ENCODE measurements at regions not wholly inside any gene's neighbourhood (a gene's known extent, or its start where the extent isn't known, plus 50 kb on each side); places are given as distances from the start of the nearest gene placed in this dataset.

- no peak for DNase-seq
- no peaks in the 10 kb centered on the region for H3K9me2 ChIP-seq (replicated peaks; ENCODE audit: insufficient read depth, low read length)
- H3K27me3 ChIP-seq (replicated peaks; ENCODE audit: insufficient read depth, low read length), result no peaks in the 10 kb centered on the region
- no peaks in the 10 kb centered on the region for H3K9me3 ChIP-seq (replicated peaks; ENCODE audit: insufficient read depth, low read length)
- no peaks in the 10 kb centered on the region for H3F3A ChIP-seq (ENCODE audit: insufficient read depth, low read length)
- H2AFZ ChIP-seq (ENCODE audit: low read length), result no peak overlapping the region
- H3K79me2 ChIP-seq (ENCODE audit: low read length), result no peaks in the 10 kb centered on the region
- H4K20me1 ChIP-seq (ENCODE audit: insufficient read depth, low read length), result no peaks in the 10 kb centered on the region
- H3K4me1 ChIP-seq (ENCODE audit: low read length), result no peaks in the 10 kb centered on the region
- H3K4me3 ChIP-seq (ENCODE audit: low read length), result no peak overlapping the region
- H3K4me2 ChIP-seq (ENCODE audit: low read depth, low read length), result no peak overlapping the region
- H3K36me3 ChIP-seq (replicated peaks; ENCODE audit: insufficient read depth, low read length), result no peaks in the 10 kb centered on the region
- TF ChIP-seq EZH2phosphoT487 (IDR thresholded peaks at IDR 0.05; ENCODE audit: low read length), result no peak
- TF ChIP-seq EZH2 (optimal IDR thresholded peaks at IDR 0.05; ENCODE audit: low read depth, low read length), result no peak
- TF ChIP-seq CTCF (IDR thresholded peaks at IDR 0.05; ENCODE audit: low read length), result no peak
- H3K9ac ChIP-seq (ENCODE audit: low read length), result no peak overlapping the region
- no peak overlapping the region for H3K27ac ChIP-seq (ENCODE audit: low read length)
Observed at GRCh38 chr16:50953290-50953689, 197.8 kb downstream of the SALL1 start.

- Histone ChIP-seq H3F3A (ENCODE audit: insufficient read depth, low read length) (no peaks in the 10 kb centered on the region), H3K9me2 (replicated peaks; ENCODE audit: insufficient read depth, low read length) (no peaks in the 10 kb centered on the region), H3K27me3 (replicated peaks; ENCODE audit: insufficient read depth, low read length) (no peaks in the 10 kb centered on the region), H3K27ac (ENCODE audit: low read length) (no peak overlapping the region), H3K9ac (ENCODE audit: low read length) (no peak overlapping the region), H3K4me2 (ENCODE audit: low read depth, low read length) (no peak overlapping the region), H3K4me3 (ENCODE audit: low read length) (no peak overlapping the region), H2AFZ (ENCODE audit: low read length) (no peak overlapping the region), H3K9me3 (replicated peaks; ENCODE audit: insufficient read depth, low read length) (no peaks in the 10 kb centered on the region), H3K79me2 (ENCODE audit: low read length) (no peaks in the 10 kb centered on the region), H3K4me1 (ENCODE audit: low read length) (no peaks in the 10 kb centered on the region), H3K36me3 (replicated peaks; ENCODE audit: insufficient read depth, low read length) (no peaks in the 10 kb centered on the region), H4K20me1 (ENCODE audit: insufficient read depth, low read length) (no peaks in the 10 kb centered on the region)
- DNase-seq, result no peak
- TF ChIP-seq CTCF (IDR thresholded peaks at IDR 0.05; ENCODE audit: low read length) (no peak), EZH2phosphoT487 (IDR thresholded peaks at IDR 0.05; ENCODE audit: low read length) (no peak), EZH2 (optimal IDR thresholded peaks at IDR 0.05; ENCODE audit: low read depth, low read length) (no peak)
Observed at GRCh38 chr16:50950955-50951354, 200.1 kb downstream of the SALL1 start.

- DNase-seq, result no peak
- Histone ChIP-seq H4K20me1 (ENCODE audit: insufficient read depth, low read length) (no peaks in the 10 kb centered on the region), H3K4me3 (ENCODE audit: low read length) (no peak overlapping the region), H3K9me3 (replicated peaks; ENCODE audit: insufficient read depth, low read length) (no peaks in the 10 kb centered on the region), H3K27me3 (replicated peaks; ENCODE audit: insufficient read depth, low read length) (no peaks in the 10 kb centered on the region), H3K9me2 (replicated peaks; ENCODE audit: insufficient read depth, low read length) (no peaks in the 10 kb centered on the region), H3F3A (ENCODE audit: insufficient read depth, low read length) (no peaks in the 10 kb centered on the region), H3K4me1 (ENCODE audit: low read length) (no peaks in the 10 kb centered on the region), H3K27ac (ENCODE audit: low read length) (no peak overlapping the region), H3K79me2 (ENCODE audit: low read length) (no peaks in the 10 kb centered on the region), H3K4me2 (ENCODE audit: low read depth, low read length) (no peak overlapping the region), H3K9ac (ENCODE audit: low read length) (no peak overlapping the region), H2AFZ (ENCODE audit: low read length) (no peak overlapping the region), H3K36me3 (replicated peaks; ENCODE audit: insufficient read depth, low read length) (no peaks in the 10 kb centered on the region)
- no peak for TF ChIP-seq EZH2phosphoT487 (IDR thresholded peaks at IDR 0.05; ENCODE audit: low read length)
- no peak for TF ChIP-seq CTCF (IDR thresholded peaks at IDR 0.05; ENCODE audit: low read length)
- no peak for TF ChIP-seq EZH2 (optimal IDR thresholded peaks at IDR 0.05; ENCODE audit: low read depth, low read length)
Observed at GRCh38 chr16:50948268-50948930, 202.7 kb downstream of the SALL1 start.

Measured in MM.1S (cell line).